SU-DHL-6 (cell line): ENCODE measurements at regions not wholly inside any gene's neighbourhood (a gene's known extent, or its start where the extent isn't known, plus 50 kb on each side); places are given as distances from the start of the nearest gene placed in this dataset.

ENCODE experiments used
- H2AFZ ChIP-seq: fragments of 200-600 bp; sonication (generic); 2 replicates; pipeline ENCODE4 v1.6.1; 2014; ENCODE audit warnings: low read depth, mild to moderate bottlenecking, moderate library complexity, mixed read lengths, antibody characterized with exemption, low read length; ENCODE audit not compliant: severe bottlenecking
- H3F3A ChIP-seq: fragments of 200-600 bp; shearing (Covaris generic); 2 replicates; pipeline ENCODE4 v1.6.0; 2016; ENCODE audit warnings: antibody characterized with exemption, mild to moderate bottlenecking; ENCODE audit not compliant: insufficient read depth
- H3K27ac ChIP-seq: fragments of 200-600 bp; sonication (generic); 2 replicates; pipeline ENCODE4 v1.5.1; 2016; ENCODE audit warnings: low read depth, mild to moderate bottlenecking, low read length, moderate library complexity, mixed read lengths
- H3K27me3 ChIP-seq: fragments of 200-600 bp; sonication (generic), shearing (Covaris generic); 2 replicates; pipeline ENCODE4 v1.6.0; 2014; ENCODE audit warnings: mild to moderate bottlenecking, low read length
- H3K36me3 ChIP-seq: fragments of 200-600 bp; sonication (generic); 2 replicates; pipeline ENCODE4 v1.6.1; 2014; ENCODE audit warnings: mild to moderate bottlenecking, low read length, mixed read lengths
- H3K4me2 ChIP-seq: fragments of 300-600, 200-600 bp; shearing (Covaris generic), sonication (generic); 2 replicates; pipeline ENCODE4 v1.6.0; 2014; ENCODE audit warnings: low read length, low read depth, mild to moderate bottlenecking; ENCODE audit not compliant: poor library complexity, severe bottlenecking
- H3K4me3 ChIP-seq: fragments of 200-600 bp; sonication (generic); 2 replicates; pipeline ENCODE4 v1.5.1; 2014; ENCODE audit warnings: antibody characterized with exemption, low read length, mild to moderate bottlenecking, mixed read lengths; ENCODE audit not compliant: insufficient read depth, poor library complexity, severe bottlenecking
- H3K79me2 ChIP-seq: fragments of 200-600 bp; sonication (generic); 2 replicates; pipeline ENCODE4 v1.6.1; 2014; ENCODE audit warnings: mild to moderate bottlenecking, low read length, moderate library complexity; ENCODE audit not compliant: insufficient read depth
- H3K9ac ChIP-seq: fragments of 200-600 bp; sonication (generic); 2 replicates; pipeline ENCODE4 v1.7.0; 2014; ENCODE audit warnings: mild to moderate bottlenecking, low read length
- H3K9me2 ChIP-seq: fragments of 200-600 bp; sonication (generic); replicated peaks from 2 replicates; pipeline ENCODE4 v1.6.1; 2014; ENCODE audit warnings: low read length; ENCODE audit not compliant: insufficient read depth
- H3K9me3 ChIP-seq: fragments of 200-600 bp; sonication (generic); 2 replicates; pipeline ENCODE4 v1.6.1; 2014; ENCODE audit warnings: low read length, mixed read lengths; ENCODE audit not compliant: insufficient read depth
- H4K20me1 ChIP-seq: fragments of 200-600 bp; sonication (generic); 2 replicates; pipeline ENCODE4 v1.6.1; 2014; ENCODE audit warnings: low read depth, mild to moderate bottlenecking, antibody characterized with exemption, low read length, moderate library complexity, mixed read lengths
- CTCF ChIP-seq: fragments of 200-600 bp; sonication (generic); IDR thresholded peaks from one replicate; pipeline ENCODE4 v1.5.1; 2017; ENCODE audit warnings: antibody characterized with exemption, mild to moderate bottlenecking, low read length, moderate library complexity; ENCODE audit not compliant: insufficient read depth, poor library complexity, severe bottlenecking
- EZH2phosphoT487 ChIP-seq: fragments of 200-600 bp; sonication (generic), shearing (Covaris generic); conservative IDR thresholded peaks from 2 replicates; pipeline ENCODE4 v1.6.1; 2018; ENCODE audit warnings: mild to moderate bottlenecking, antibody characterized with exemption, low read length, moderate library complexity, mixed read lengths

GRCh38 chr22:25482091-25482760 is 82.2 kb upstream of the GRK3 start:
- Histone ChIP-seq H3F3A (no peaks in the 10 kb centered on the region), H3K79me2 (no peaks in the 10 kb centered on the region), H4K20me1 (no peaks in the 10 kb centered on the region), H3K27me3 (no peaks in the 10 kb centered on the region), H3K9ac (no peak overlapping the region), H3K36me3 (no peaks in the 10 kb centered on the region), H3K9me3 (no peaks in the 10 kb centered on the region), H3K9me2 (no peaks in the 10 kb centered on the region), H3K27ac (no peak overlapping the region), H3K4me3 (no peak overlapping the region), H2AFZ (no peak overlapping the region), H3K4me2 (no peak overlapping the region)
- no peak for TF ChIP-seq EZH2phosphoT487
- TF ChIP-seq CTCF: no peak

- Histone ChIP-seq H3K36me3 (no peaks in the 10 kb centered on the region), H3K9me2 (no peaks in the 10 kb centered on the region), H3K9me3 (no peaks in the 10 kb centered on the region), H3K4me2 (no peak overlapping the region), H3K79me2 (no peaks in the 10 kb centered on the region), H3K27ac (no peak overlapping the region), H3K4me3 (no peak overlapping the region), H4K20me1 (no peaks in the 10 kb centered on the region), H2AFZ (no peak overlapping the region), H3K27me3 (no peaks in the 10 kb centered on the region), H3K9ac (no peak overlapping the region), H3F3A (no peaks in the 10 kb centered on the region)
- no peak for TF ChIP-seq EZH2phosphoT487
These were observed 81.4 kb upstream of the GRK3 start for GRCh38 chr22:25482868-25483639.

GRCh38 chr22:25483931-25484330 is 80.5 kb upstream of the GRK3 start:
- Histone ChIP-seq H3K36me3 (no peaks in the 10 kb centered on the region), H3K9ac (no peak overlapping the region), H3K4me3 (no peak overlapping the region), H3K9me2 (no peaks in the 10 kb centered on the region), H3K9me3 (no peaks in the 10 kb centered on the region), H3F3A (no peaks in the 10 kb centered on the region), H3K27ac (no peak overlapping the region), H2AFZ (no peak overlapping the region), H4K20me1 (no peaks in the 10 kb centered on the region), H3K4me2 (no peak overlapping the region), H3K79me2 (no peaks in the 10 kb centered on the region), H3K27me3 (no peaks in the 10 kb centered on the region)
- no peak for TF ChIP-seq CTCF
- TF ChIP-seq EZH2phosphoT487: no peak
